ENCODE measurements at regions not wholly inside any gene's neighbourhood (a gene's known extent, or its start where the extent isn't known, plus 50 kb on each side); places are given as distances from the start of the nearest gene placed in this dataset.
A peak's percentile ranks its signal among the peaks of the same experiment; 100 is the strongest.

DNA sequence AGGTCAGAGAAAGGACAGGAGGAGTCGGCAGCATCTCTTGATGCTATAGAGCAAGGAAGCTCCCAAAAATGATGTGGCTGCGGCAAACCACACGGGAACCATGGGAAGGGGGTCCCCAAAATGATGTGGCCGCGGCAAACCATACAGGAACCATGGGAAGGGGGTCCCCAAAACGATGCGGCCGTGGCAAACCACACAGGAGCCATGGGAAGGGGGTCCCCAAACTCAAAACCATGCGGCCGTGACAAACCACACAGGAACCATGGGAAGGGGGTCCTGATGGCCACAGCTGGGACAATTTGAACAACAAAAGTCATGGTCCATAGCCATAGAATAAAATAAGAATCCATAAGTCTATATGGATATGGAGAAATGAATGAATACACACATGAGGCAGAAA lies 58.4 kb upstream of the GLI2 start:
- no peak for DNase-seq (ENCODE audit: low read depth)

DNA sequence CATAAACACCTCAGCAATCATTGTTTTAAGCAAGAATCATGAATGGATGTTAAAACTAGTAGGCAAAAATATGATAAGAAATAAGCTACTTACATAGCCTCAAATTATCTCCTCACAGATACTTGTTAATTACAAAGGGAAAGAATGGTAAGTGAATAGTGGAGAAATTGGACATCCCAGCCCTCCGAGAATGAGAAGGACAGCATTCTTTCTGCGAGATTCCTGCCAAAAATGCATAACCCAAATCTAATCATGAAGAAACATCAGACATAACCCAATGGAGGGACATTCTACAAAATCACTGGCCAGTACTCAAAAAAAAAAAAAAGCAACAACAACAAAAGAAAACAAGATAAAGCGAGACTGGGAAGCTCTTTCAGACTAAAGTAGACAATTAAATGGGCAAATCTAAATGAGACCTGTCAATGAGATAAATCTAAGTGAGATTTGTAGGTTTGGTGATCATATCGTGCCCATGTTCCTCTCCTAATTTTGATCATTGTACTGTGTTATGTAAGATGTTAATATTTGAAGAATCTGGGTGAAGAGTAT lies 57.9 kb upstream of the GLI2 start:
- DNase-seq (ENCODE audit: low read depth): no peak

DNA sequence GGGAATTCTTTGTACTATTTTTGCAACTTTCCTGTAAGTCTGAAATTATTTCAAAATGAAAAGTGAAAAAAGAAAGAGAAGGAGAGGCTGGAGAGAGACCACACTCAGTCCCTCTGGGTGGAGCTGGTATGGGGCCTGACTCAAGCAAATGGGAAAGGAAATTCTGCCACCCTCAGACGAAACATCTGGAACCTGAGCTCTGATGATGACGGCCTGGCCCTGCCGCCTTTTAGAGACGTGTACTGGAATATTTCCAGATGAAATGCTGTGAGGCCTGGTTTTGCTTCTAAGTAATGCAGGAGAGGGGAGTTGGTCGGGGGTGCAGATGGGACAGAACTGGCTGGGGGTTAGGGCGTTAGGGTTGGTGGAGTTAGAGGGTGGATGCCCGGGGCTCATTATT lies 57.4 kb upstream of the GLI2 start:
- DNase-seq (ENCODE audit: low read depth): no peak

DNA sequence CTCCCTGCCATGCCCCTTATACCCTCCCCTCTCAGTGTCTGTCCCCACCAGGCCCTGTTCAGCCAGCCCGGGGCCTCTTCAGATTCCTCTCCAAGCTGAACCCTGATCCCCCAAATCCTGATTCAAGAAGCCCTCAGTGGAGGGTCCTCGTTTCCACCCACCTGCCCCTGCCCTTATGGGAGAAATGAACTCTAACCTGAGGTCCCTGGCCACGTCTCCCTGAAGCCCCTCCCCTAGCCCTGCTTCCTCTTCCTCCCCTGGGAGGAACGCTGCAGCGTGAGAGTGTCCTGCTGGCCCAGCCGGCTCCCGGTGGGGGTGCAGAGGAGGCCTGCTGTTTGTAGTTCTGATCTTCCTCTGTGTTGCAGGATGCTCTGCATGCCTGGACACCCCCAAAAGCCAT lies 56.7 kb upstream of the GLI2 start:
- DNase-seq (ENCODE audit: low read depth): no peak

GRCh38 chr2:120679526-120679925 lies 56.1 kb upstream of the GLI2 start:
- DNase-seq (ENCODE audit: low read depth): no peak

DNA sequence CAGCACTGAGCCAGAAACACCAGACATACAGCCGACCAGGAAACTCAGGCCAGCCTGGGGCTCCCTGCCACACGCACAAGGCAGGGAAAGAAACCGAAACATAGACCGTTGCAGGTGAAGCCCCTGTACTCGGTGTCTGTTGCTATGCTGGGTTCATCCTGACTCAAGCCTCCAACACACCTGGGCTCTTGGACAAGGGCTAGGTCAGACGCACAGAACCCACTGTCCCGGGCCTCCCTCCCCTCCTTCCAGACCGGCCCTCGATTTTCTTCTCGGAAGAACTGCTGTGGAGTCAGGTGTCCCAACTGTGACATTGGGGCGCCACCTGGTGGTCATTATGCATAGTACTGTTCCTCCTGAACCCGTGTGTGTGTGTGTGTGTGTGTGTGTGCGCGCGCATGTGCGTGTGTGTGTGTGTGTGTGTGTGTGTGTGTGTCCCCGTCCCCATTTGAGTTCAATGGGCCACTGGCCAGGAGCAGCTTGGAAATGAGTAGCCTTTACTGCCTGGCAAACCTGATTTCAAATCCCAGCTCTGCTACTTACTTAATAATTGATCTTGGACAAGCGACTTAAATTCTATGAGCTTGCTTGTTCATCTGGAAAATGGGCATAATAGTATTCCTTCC lies 55.4 kb upstream of the GLI2 start:
- peak; percentile 85 for DNase-seq (ENCODE audit: low read depth)

GRCh38 chr2:120681181-120681580 lies 54.5 kb upstream of the GLI2 start:
- no peak for DNase-seq (ENCODE audit: low read depth)

- DNase-seq (ENCODE audit: low read depth): no peak
These were observed 53.9 kb upstream of the GLI2 start for GRCh38 chr2:120681696-120682288.

DNA sequence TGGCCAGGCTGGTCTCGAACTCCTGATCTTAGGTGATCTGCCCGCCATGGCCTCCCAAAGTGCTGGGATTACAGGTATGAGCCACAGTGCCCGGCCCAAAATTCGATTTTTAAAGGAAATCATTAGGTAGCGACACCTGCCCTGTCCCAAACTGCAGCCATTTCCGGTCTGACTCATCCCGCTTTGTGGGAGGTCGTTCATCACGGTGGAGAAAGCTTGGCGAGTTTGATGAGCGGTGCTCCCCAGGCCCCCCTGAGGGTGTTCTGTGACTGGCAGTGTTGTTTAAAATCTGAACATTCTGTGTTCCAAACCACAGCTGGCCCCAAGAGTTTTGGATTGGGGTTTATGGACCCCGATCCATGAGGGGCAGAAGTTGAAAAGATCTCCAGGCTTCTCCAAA lies 53.0 kb upstream of the GLI2 start:
- DNase-seq (ENCODE audit: low read depth): no peak

DNA sequence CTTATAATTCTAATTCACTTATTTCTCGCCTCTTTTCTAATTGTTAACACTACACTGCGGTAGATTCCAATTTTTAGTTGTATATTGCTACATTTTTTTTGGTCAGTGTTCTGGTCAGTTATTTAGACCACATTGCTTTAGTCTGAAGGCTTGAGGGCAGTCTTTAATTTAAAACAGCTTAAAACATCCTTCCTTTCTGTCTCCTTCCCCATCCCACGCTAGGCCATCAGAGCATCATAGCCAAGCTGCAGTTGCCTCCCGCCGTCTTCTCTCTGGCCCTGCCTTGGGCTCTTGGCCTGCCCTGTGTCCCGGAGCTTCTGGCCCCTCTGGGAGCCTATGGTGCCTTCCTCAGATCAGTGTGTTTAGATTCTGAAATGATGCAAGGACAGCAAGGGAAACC lies 52.6 kb upstream of the GLI2 start:
- DNase-seq (ENCODE audit: low read depth): no peak

GRCh38 chr2:120683701-120684100 lies 52.0 kb upstream of the GLI2 start:
- no peak for DNase-seq (ENCODE audit: low read depth)

GRCh38 chr2:120684289-120685065 lies 51.2 kb upstream of the GLI2 start:
- DNase-seq (ENCODE audit: low read depth): peak; percentile 73

GRCh38 chr2:120685066-120685973 lies 50.3 kb upstream of the GLI2 start:
- DNase-seq (ENCODE audit: low read depth): no peak

Data from amniotic epithelial cell (primary cell).